H1 (cell line): ENCODE measurements at regions not wholly inside any gene's neighbourhood (a gene's known extent, or its start where the extent isn't known, plus 50 kb on each side); places are given as distances from the start of the nearest gene placed in this dataset.

Source experiments
- CTCF ChIA-PET: fragments of 300-600 bp; sonication (Branson Sonifier 250); formaldehyde crosslinking; loops from one replicate; lab custom pipeline; 2021; ENCODE audit not compliant: partially characterized antibody; lab: Charles Lee
- POLR2A ChIA-PET: fragments of 300-600 bp; sonication (Branson Sonifier 250); formaldehyde crosslinking; loops from one replicate; lab custom pipeline; 2021; ENCODE audit warnings: inconsistent platforms; ENCODE audit not compliant: partially characterized antibody; lab: Charles Lee
- DNase-seq, 2 experiments: peaks; one replicate each; pipeline versions ENCODE4 v3.0.0 to v3.0.0-alpha.2; 2010 to 2022; ENCODE audit warnings: low spot score in 2 of 2, low read depth in 1 of 2, mixed read lengths in 1 of 2
- FAIRE-seq: peaks from 2 replicates; lab custom pipeline; 2011; peaks lifted over from hg19 to GRCh38; lab: Jason Lieb, UNC
- H2AFZ ChIP-seq: 2 replicates; pipeline ENCODE4 v1.8.1; 2012; ENCODE audit warnings: low read length, inconsistent platforms
- H2AK5ac ChIP-seq: 2 replicates; pipeline ENCODE4 v1.6.1; 2013; ENCODE audit warnings: low read depth, low read length
- H2BK120ac ChIP-seq: replicated peaks from 2 replicates; pipeline ENCODE3; 2013; ENCODE audit warnings: low read depth, low read length, inconsistent platforms
- H2BK12ac ChIP-seq: 2 replicates; pipeline ENCODE4 v1.6.1; 2013; ENCODE audit warnings: low read depth, low read length
- H2BK15ac ChIP-seq: 2 replicates; pipeline ENCODE4 v1.6.1; 2013; ENCODE audit warnings: low read length
- H2BK20ac ChIP-seq: 2 replicates; pipeline ENCODE4 v1.6.1; 2013; ENCODE audit warnings: low read length
- H2BK5ac ChIP-seq: 2 replicates; pipeline ENCODE4 v1.6.1; 2013; ENCODE audit warnings: low read depth, low read length
- H3K14ac ChIP-seq: 2 replicates; pipeline ENCODE4 v1.6.1; 2013; ENCODE audit warnings: inconsistent platforms; ENCODE audit not compliant: insufficient read length
- H3K18ac ChIP-seq: 2 replicates; pipeline ENCODE4 v1.6.1; 2013; ENCODE audit warnings: low read length; ENCODE audit errors: extremely low read depth
- H3K23ac ChIP-seq: 2 replicates; pipeline ENCODE4 v1.6.1; 2013; ENCODE audit warnings: inconsistent platforms; ENCODE audit not compliant: insufficient read length
- H3K23me2 ChIP-seq: 2 replicates; pipeline ENCODE4 v1.6.1; 2013; ENCODE audit warnings: low read depth, low read length
- H3K27ac ChIP-seq: 2 replicates; pipeline ENCODE4 v1.6.1; 2011; ENCODE audit warnings: low read depth, low read length, inconsistent platforms
- H3K27me3 ChIP-seq, 4 experiments: replicated peaks in 1 of 4; 1 replicate in 1 of 4; 2 replicates in 3 of 4; pipeline versions ENCODE4 v1.6.1 to v1.8.1; 2011 to 2013; ENCODE audit warnings: low read length in 3 of 4, mild to moderate bottlenecking in 3 of 4, inconsistent platforms in 2 of 4, mixed read lengths in 2 of 4, moderate library complexity in 1 of 4; ENCODE audit not compliant: control insufficient read depth in 3 of 4, insufficient read depth in 3 of 4; ENCODE audit errors: extremely low read depth in 1 of 4
- H3K36me3 ChIP-seq, 4 experiments: 2 replicates each; pipeline versions ENCODE4 v1.6.1 to v1.8.1; 2011 to 2013; ENCODE audit warnings: mild to moderate bottlenecking in 4 of 4, low read length in 3 of 4, moderate library complexity in 2 of 4, control low read depth in 1 of 4, inconsistent platforms in 1 of 4; ENCODE audit not compliant: insufficient read depth in 4 of 4, control insufficient read depth in 2 of 4
- H3K4ac ChIP-seq: replicated peaks from 2 replicates; pipeline ENCODE3; 2013; ENCODE audit warnings: low read length, low read depth, mixed read lengths, inconsistent platforms; ENCODE audit not compliant: insufficient read length
- H3K4me1 ChIP-seq, 4 experiments: replicated peaks in 1 of 4; 1 replicate in 1 of 4; 2 replicates in 3 of 4; pipeline versions ENCODE4 v1.6.1 to v1.8.1; 2011 to 2013; ENCODE audit warnings: low read length in 3 of 4, inconsistent platforms in 2 of 4, mixed read lengths in 1 of 4; ENCODE audit not compliant: insufficient read depth in 4 of 4, control insufficient read depth in 3 of 4
- H3K4me2 ChIP-seq, 2 experiments: 2 replicates each; pipeline versions ENCODE4 v1.6.1 to v1.8.1; 2011 to 2013; ENCODE audit warnings: low read depth in 2 of 2, low read length in 2 of 2, control low read depth in 1 of 2, inconsistent platforms in 1 of 2, mild to moderate bottlenecking in 1 of 2; ENCODE audit not compliant: insufficient read depth in 1 of 2
- H3K4me3 ChIP-seq, 4 experiments: fragments of 200-600, 300-600 bp in 1 of 4; sonication (generic), shearing (Covaris generic), sonication (Bioruptor Twin) in 1 of 4; 2 replicates each; pipeline versions ENCODE4 v1.5.1 to v1.8.1; 2011 to 2016; ENCODE audit warnings: low read length in 4 of 4, low read depth in 3 of 4, control low read depth in 2 of 4, inconsistent platforms in 2 of 4, mild to moderate bottlenecking in 2 of 4, mixed read lengths in 1 of 4, moderate library complexity in 1 of 4; ENCODE audit not compliant: insufficient read depth in 2 of 4; ENCODE audit errors: extremely low read depth in 1 of 4
- H3K56ac ChIP-seq: replicated peaks from 2 replicates; pipeline ENCODE3; 2013; ENCODE audit warnings: low read depth, mild to moderate bottlenecking, mixed read lengths, low read length, inconsistent platforms; ENCODE audit not compliant: insufficient read length
- H3K79me1 ChIP-seq: 2 replicates; pipeline ENCODE4 v1.6.1; 2013; ENCODE audit warnings: low read depth, low read length, control low read depth
- H3K79me2 ChIP-seq, 2 experiments: 2 replicates each; pipeline versions ENCODE4 v1.6.1 to v1.8.1; 2012 to 2013; ENCODE audit warnings: low read length in 2 of 2, mild to moderate bottlenecking in 2 of 2, inconsistent platforms in 1 of 2; ENCODE audit not compliant: insufficient read depth in 2 of 2, control insufficient read depth in 1 of 2
- H3K9ac ChIP-seq, 4 experiments: replicated peaks in 1 of 4; 1 replicate in 1 of 4; 2 replicates in 3 of 4; pipeline versions ENCODE4 v1.6.1 to v1.8.1; 2011 to 2013; ENCODE audit warnings: low read depth in 3 of 4, low read length in 3 of 4, control low read depth in 2 of 4, mild to moderate bottlenecking in 2 of 4, moderate library complexity in 2 of 4, inconsistent platforms in 1 of 4; ENCODE audit errors: extremely low read depth in 1 of 4
- H3K9me3 ChIP-seq, 2 experiments: 2 replicates each; pipeline versions ENCODE4 v1.6.1 to v1.8.1; 2012 to 2013; ENCODE audit warnings: mild to moderate bottlenecking in 2 of 2, moderate library complexity in 2 of 2, control low read depth in 1 of 2, inconsistent platforms in 1 of 2, low read depth in 1 of 2, low read length in 1 of 2, mixed read lengths in 1 of 2; ENCODE audit not compliant: insufficient read depth in 2 of 2
- H4K20me1 ChIP-seq, 2 experiments: replicated peaks in 1 of 2; 2 replicates each; pipeline versions ENCODE3 to v1.8.1; 2011 to 2013; ENCODE audit warnings: inconsistent platforms in 2 of 2, low read length in 2 of 2, mild to moderate bottlenecking in 1 of 2; ENCODE audit not compliant: insufficient read depth in 2 of 2, control insufficient read depth in 1 of 2
- H4K5ac ChIP-seq: 2 replicates; pipeline ENCODE4 v1.6.1; 2013; ENCODE audit warnings: low read length, low read depth, mixed read lengths, inconsistent platforms; ENCODE audit not compliant: insufficient read length
- H4K8ac ChIP-seq: 2 replicates; pipeline ENCODE4 v1.8.0; 2013; ENCODE audit warnings: mild to moderate bottlenecking, moderate library complexity, low read length, inconsistent platforms; ENCODE audit not compliant: insufficient read depth; ENCODE audit errors: extremely low read depth
- H4K91ac ChIP-seq: replicated peaks from 2 replicates; pipeline ENCODE3; 2013; ENCODE audit warnings: low read length, mixed read lengths, inconsistent platforms; ENCODE audit not compliant: insufficient read length
- NRF1 ChIP-seq: IDR thresholded peaks from 2 replicates; pipeline ENCODE4 v1.6.1; 2011; ENCODE audit warnings: mild to moderate bottlenecking, low read depth, low read length, improper control_type of control experiment
- WGBS, 2 experiments: shearing (Covaris generic) in 1 of 2; methylation state at CpG; one replicate each; pipeline versions ENCODE4 v1.1.6 to v1.1.7; 2013 to 2015; ENCODE audit warnings: low lambda C conversion rate in 2 of 2, mixed read lengths in 2 of 2, inconsistent platforms in 1 of 2, low coverage in 1 of 2, missing lambda C conversion rate in 1 of 2; ENCODE audit not compliant: insufficient replicate concordance in 2 of 2, insufficient coverage in 1 of 2, insufficient read length in 1 of 2; ENCODE audit errors: extremely low coverage in 1 of 2, missing lambda C conversion rate in 1 of 2; 5-methylcytosine and 5-hydroxymethylcytosine counted together

DNA sequence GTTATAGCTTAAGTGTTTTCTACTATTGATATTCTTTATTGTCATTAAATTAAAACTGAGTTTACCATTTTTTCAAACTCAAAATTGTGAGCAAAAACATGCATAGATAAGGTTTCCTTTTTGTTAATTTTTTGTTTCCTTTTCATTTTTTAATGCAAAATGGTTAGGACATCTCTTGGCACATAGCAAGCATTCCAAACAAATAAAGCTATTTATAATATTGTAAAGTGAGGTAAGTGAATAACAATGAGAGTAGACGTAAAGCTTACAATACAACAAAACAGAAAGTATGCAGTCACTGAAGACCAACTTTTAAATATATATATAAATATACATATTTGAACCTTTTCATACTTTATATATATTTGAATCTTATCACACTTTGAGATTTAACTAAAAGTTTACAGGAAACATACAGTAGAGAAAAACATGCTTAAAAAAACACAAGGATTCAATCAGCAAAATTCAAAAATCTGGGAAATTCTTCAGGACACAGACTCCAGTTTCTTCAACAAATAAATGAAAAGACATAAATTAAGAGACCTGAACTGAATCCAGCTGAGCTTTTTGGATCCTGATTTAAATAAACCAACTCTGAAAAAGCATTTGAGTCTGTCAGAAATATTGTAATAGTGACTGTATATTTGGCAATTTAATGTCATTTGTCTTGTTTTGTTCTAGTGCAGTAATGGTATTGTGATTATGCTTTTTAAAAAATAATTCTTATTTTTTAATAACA lies 67.5 kb upstream of the SAMSN1 start:
- peaks cover 0 to 8% (median 0%) of the 10 kb centered on the region in 4 experiments; a peak in 1 of 8 replicates for H3K36me3 ChIP-seq
- H3K79me1 ChIP-seq, result no peaks in the 10 kb centered on the region
- H3K23ac ChIP-seq, result no peak overlapping the region
- peak overlapping the region; percentile 82 for H4K5ac ChIP-seq
- POLR2A ChIA-PET, result no interaction called here
- H4K20me1 ChIP-seq, result no peaks in the 10 kb centered on the region
- TF ChIP-seq NRF1, result no peak
- DNase-seq (no peak), FAIRE-seq (no peak)
- H3K23me2 ChIP-seq, result no peaks in the 10 kb centered on the region
- H2AFZ ChIP-seq, result no peak overlapping the region
- no peak overlapping the region for H4K8ac ChIP-seq
- H3K56ac ChIP-seq, result no peak overlapping the region
- H3K27me3 ChIP-seq, result no peaks in the 10 kb centered on the region
- no peak overlapping the region for H3K9ac ChIP-seq
- WGBS, 2 experiments, result 9% methylated on average over 1 of the region's 1 CpG; no CpG with 5 or more reads in 1 of the 2 experiments
- no peak overlapping the region for H2BK15ac ChIP-seq
- H4K91ac ChIP-seq, result no peak overlapping the region
- CTCF ChIA-PET, result no interaction called here
- H3K79me2 ChIP-seq, result no peaks in the 10 kb centered on the region
- no peak overlapping the region for H3K18ac ChIP-seq
- H2BK12ac ChIP-seq, result no peak overlapping the region
- no peak overlapping the region for H3K27ac ChIP-seq
- H3K4me1 ChIP-seq, result peaks cover 2 to 35% (median 12%) of the 10 kb centered on the region in 4 experiments
- H3K4me3 ChIP-seq, result peak overlapping the region in 1 of 4 experiments; percentile 3; a peak in 1 of 8 replicates
- H3K4me2 ChIP-seq, result no peak overlapping the region; a peak in 1 of 4 replicates
- no peak overlapping the region for H3K14ac ChIP-seq
- H2BK5ac ChIP-seq, result no peak overlapping the region; the same call in 1 of the 2 replicates
- no peak overlapping the region for H2BK20ac ChIP-seq
- peaks cover 0 to 3% of the 10 kb centered on the region in 2 experiments; a peak in 1 of 4 replicates for H3K9me3 ChIP-seq
- H2BK120ac ChIP-seq, result no peak overlapping the region
- no peak overlapping the region for H3K4ac ChIP-seq
- H2AK5ac ChIP-seq, result no peak overlapping the region
